Liver (tissue), 8 donors: ENCODE measurements at regions not wholly inside any gene's neighbourhood (a gene's known extent, or its start where the extent isn't known, plus 50 kb on each side); places are given as distances from the start of the nearest gene placed in this dataset.

Experiments used
- DNase-seq: peaks from one replicate; pipeline ENCODE4 v3.0.0-alpha.2; 2017; ENCODE audit warnings: low spot score
- H3K27ac ChIP-seq, 2 donors: one replicate each; pipeline ENCODE4 v1.7.0; 2013; ENCODE audit warnings: inconsistent platforms in 2 of 2, low read length in 2 of 2, control low read depth in 1 of 2, low read depth in 1 of 2, mild to moderate bottlenecking in 1 of 2
- H3K27me3 ChIP-seq, 4 donors: one replicate each; pipeline versions ENCODE4 v1.6.1 to v1.7.0; 2013; ENCODE audit warnings: low read length in 3 of 4, inconsistent platforms in 1 of 4, mild to moderate bottlenecking in 1 of 4, moderate library complexity in 1 of 4; ENCODE audit not compliant: control insufficient read depth in 4 of 4, insufficient read depth in 4 of 4
- H3K36me3 ChIP-seq, 4 donors: one replicate each; pipeline versions ENCODE4 v1.6.1 to v1.7.0; 2013; ENCODE audit warnings: low read length in 3 of 4, mild to moderate bottlenecking in 3 of 4, low read depth in 1 of 4, moderate library complexity in 1 of 4; ENCODE audit not compliant: control insufficient read depth in 4 of 4, insufficient read depth in 3 of 4
- H3K4me1 ChIP-seq, 4 donors: one replicate each; pipeline versions ENCODE4 v1.6.1 to v1.7.0; 2013; ENCODE audit warnings: low read length in 3 of 4, mild to moderate bottlenecking in 3 of 4, moderate library complexity in 1 of 4; ENCODE audit not compliant: control insufficient read depth in 4 of 4, insufficient read depth in 4 of 4
- H3K4me3 ChIP-seq, 3 donors: one replicate each; pipeline versions ENCODE4 v1.6.1 to v1.7.0; 2013; ENCODE audit warnings: low read length in 3 of 3, control low read depth in 1 of 3, low read depth in 1 of 3, mild to moderate bottlenecking in 1 of 3
- H3K9ac ChIP-seq, 2 donors: one replicate each; pipeline ENCODE4 v1.7.0; 2013; ENCODE audit warnings: low read length in 2 of 2, mild to moderate bottlenecking in 2 of 2, moderate library complexity in 2 of 2, control low read depth in 1 of 2, low read depth in 1 of 2
- H3K9me3 ChIP-seq, 4 donors: one replicate each; pipeline versions ENCODE4 v1.6.1 to v1.7.0; 2013; ENCODE audit warnings: low read length in 3 of 4; ENCODE audit not compliant: control insufficient read depth in 4 of 4
- EGR1 ChIP-seq, 2 donors: IDR thresholded peaks; 2 replicates each; pipeline ENCODE4 v1.6.1; 2016 to 2018; ENCODE audit warnings: antibody characterized with exemption in 2 of 2, low read depth in 2 of 2
- FOXA1 ChIP-seq: IDR thresholded peaks from 2 replicates; pipeline ENCODE4 v1.6.1; 2016; ENCODE audit warnings: antibody characterized with exemption
- HNF4G ChIP-seq: IDR thresholded peaks from 2 replicates; pipeline ENCODE4 v1.6.1; 2016; ENCODE audit warnings: antibody characterized with exemption
- JUND ChIP-seq, 2 donors: IDR thresholded peaks; 2 replicates each; pipeline ENCODE4 v1.6.1; 2016; ENCODE audit warnings: antibody characterized with exemption in 2 of 2
- NR2F2 ChIP-seq: IDR thresholded peaks from 2 replicates; pipeline ENCODE4 v1.6.1; 2016; ENCODE audit warnings: antibody characterized with exemption
- RAD21 ChIP-seq, 2 donors: IDR thresholded peaks; 2 replicates each; pipeline ENCODE4 v1.6.1; 2016; ENCODE audit warnings: antibody characterized with exemption in 2 of 2, mild to moderate bottlenecking in 2 of 2
- SP1 ChIP-seq: IDR thresholded peaks from 2 replicates; pipeline ENCODE4 v1.6.1; 2018; ENCODE audit warnings: antibody characterized with exemption, mild to moderate bottlenecking
- WGBS: extraction: QIAGEN DNeasy Blood & Tissue Kit; methylation state at CpG from one replicate; pipeline ENCODE4 v1.1.7; 2013; 5-methylcytosine and 5-hydroxymethylcytosine counted together
- TF ChIP-seq, protein P1 (sequence below): fragments of 150-350 bp; IDR thresholded peaks from 2 replicates; pipeline ENCODE4 v1.5.1; 2017; ENCODE audit warnings: improper control_type of control experiment, low read depth, low read length; ENCODE audit not compliant: missing input control
- TF ChIP-seq, protein P2 (sequence below): IDR thresholded peaks from 2 replicates; pipeline ENCODE4 v1.6.1; 2016; ENCODE audit warnings: antibody characterized with exemption, mild to moderate bottlenecking
- TF ChIP-seq, protein P3 (sequence below): IDR thresholded peaks from 2 replicates; pipeline ENCODE4 v1.6.1; 2016; ENCODE audit warnings: antibody characterized with exemption
- TF ChIP-seq, protein P4 (sequence below): IDR thresholded peaks from 2 replicates; pipeline ENCODE4 v1.6.1; 2016; ENCODE audit warnings: antibody characterized with exemption
- donor health status: healthy.
- donor health status: healthy.
- donor health status: healthy.
- donor health status: healthy.
- donor health status: healthy.

DNA sequence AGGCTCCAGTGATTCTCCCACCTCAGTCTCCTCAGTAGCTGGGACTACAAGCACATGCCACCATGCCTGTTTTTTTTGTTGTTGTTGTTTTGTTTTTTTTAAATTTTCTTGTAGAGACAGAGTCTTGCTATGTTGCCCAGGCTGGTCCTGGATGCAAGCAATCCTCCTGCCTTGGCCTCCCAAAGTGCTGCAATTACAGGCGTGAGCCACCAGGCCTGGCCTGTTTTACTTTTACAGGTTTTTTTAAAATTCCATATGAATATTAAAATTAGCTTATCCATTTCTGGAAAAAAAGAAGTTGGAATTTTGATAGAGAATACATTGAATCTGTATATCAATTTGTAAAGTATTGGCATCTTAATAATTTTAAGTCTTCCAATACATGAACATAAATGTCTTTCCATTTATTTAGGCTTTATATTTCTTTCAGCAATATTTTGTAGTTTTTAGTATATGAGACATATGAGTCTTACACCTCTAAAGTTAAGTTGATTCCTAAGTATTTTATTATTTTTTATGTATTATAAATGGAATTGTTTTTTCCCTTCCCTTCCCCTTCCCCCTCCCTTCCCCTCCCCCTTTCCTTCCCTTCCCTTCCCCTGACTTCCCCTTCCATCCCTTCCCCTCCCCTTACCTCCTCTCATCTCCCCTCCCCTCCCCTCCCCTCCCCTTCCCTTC is 323.5 kb upstream of the SALL1 start (continued):
- TF ChIP-seq, protein P1, sequence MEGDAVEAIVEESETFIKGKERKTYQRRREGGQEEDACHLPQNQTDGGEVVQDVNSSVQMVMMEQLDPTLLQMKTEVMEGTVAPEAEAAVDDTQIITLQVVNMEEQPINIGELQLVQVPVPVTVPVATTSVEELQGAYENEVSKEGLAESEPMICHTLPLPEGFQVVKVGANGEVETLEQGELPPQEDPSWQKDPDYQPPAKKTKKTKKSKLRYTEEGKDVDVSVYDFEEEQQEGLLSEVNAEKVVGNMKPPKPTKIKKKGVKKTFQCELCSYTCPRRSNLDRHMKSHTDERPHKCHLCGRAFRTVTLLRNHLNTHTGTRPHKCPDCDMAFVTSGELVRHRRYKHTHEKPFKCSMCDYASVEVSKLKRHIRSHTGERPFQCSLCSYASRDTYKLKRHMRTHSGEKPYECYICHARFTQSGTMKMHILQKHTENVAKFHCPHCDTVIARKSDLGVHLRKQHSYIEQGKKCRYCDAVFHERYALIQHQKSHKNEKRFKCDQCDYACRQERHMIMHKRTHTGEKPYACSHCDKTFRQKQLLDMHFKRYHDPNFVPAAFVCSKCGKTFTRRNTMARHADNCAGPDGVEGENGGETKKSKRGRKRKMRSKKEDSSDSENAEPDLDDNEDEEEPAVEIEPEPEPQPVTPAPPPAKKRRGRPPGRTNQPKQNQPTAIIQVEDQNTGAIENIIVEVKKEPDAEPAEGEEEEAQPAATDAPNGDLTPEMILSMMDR = no peak
- no peak for TF ChIP-seq EGR1 (IDR thresholded peaks at IDR 0.05; ENCODE audit: low read depth in 2 of 2)

DNA sequence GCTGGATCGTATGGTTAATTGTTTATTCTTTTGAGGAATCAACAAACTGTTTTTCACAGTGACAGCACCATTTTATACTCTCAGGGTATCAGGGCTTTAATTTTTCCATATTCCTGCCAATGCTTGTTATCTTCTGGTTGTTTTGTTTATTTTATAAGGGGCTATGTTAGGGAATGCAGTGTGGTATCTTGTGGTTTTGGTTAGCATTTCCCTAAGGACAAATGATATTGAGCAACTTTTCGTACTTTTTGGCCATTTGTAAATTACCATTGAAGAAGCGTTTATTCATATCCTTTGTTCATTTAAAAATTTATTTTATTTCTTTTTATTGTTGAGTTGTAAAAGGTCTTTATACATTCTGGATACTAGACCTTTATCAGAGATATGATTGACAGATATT is 322.0 kb upstream of the SALL1 start:
- Histone ChIP-seq H3K9me3 (no peaks in the 10 kb centered on the region), H3K27ac (no peak overlapping the region), H3K4me3 (no peak overlapping the region), H3K4me1 (no peaks in the 10 kb centered on the region), H3K27me3 (no peaks in the 10 kb centered on the region), H3K9ac (no peak overlapping the region), H3K36me3 (no peaks in the 10 kb centered on the region)
- WGBS = 94% methylated on average over 3 of the region's 3 CpGs
- TF ChIP-seq NR2F2 = no peak
- no peak for DNase-seq

DNA sequence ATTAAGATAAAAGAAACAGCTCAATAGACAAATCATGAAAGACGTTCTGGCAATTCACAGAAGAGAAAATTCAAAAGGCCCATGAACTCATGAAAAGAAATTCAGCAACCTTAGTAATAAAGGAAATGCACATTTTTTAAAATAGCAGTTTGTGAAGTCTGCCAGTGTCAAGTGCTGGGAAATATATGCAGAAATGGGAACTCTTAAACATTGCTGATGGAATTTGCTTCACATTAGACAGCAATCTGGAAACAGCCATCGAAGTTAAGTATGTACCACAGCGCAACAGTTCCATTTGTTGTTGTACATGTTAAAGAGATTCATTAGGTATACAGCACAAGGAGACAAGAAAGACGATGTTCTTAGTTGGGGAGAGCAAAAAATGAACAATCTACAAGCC is 319.4 kb upstream of the SALL1 start:
- H3K27ac ChIP-seq = no peak overlapping the region
- no peaks in the 10 kb centered on the region for H3K4me1 ChIP-seq
- no peak for DNase-seq
- no peak overlapping the region for H3K9ac ChIP-seq
- H3K36me3 ChIP-seq = no peaks in the 10 kb centered on the region
- no peak overlapping the region for H3K4me3 ChIP-seq
- 63% methylated on average over 4 of the region's 4 CpGs for WGBS
- TF ChIP-seq RAD21 (IDR thresholded peaks at IDR 0.05) = no peak
- no peak for TF ChIP-seq HNF4G
- TF ChIP-seq, protein P2, sequence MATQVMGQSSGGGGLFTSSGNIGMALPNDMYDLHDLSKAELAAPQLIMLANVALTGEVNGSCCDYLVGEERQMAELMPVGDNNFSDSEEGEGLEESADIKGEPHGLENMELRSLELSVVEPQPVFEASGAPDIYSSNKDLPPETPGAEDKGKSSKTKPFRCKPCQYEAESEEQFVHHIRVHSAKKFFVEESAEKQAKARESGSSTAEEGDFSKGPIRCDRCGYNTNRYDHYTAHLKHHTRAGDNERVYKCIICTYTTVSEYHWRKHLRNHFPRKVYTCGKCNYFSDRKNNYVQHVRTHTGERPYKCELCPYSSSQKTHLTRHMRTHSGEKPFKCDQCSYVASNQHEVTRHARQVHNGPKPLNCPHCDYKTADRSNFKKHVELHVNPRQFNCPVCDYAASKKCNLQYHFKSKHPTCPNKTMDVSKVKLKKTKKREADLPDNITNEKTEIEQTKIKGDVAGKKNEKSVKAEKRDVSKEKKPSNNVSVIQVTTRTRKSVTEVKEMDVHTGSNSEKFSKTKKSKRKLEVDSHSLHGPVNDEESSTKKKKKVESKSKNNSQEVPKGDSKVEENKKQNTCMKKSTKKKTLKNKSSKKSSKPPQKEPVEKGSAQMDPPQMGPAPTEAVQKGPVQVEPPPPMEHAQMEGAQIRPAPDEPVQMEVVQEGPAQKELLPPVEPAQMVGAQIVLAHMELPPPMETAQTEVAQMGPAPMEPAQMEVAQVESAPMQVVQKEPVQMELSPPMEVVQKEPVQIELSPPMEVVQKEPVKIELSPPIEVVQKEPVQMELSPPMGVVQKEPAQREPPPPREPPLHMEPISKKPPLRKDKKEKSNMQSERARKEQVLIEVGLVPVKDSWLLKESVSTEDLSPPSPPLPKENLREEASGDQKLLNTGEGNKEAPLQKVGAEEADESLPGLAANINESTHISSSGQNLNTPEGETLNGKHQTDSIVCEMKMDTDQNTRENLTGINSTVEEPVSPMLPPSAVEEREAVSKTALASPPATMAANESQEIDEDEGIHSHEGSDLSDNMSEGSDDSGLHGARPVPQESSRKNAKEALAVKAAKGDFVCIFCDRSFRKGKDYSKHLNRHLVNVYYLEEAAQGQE = no peak
- no peak for TF ChIP-seq JUND (IDR thresholded peaks at IDR 0.05)
- TF ChIP-seq EGR1 (IDR thresholded peaks at IDR 0.05; ENCODE audit: low read depth in 2 of 2) = no peak
- TF ChIP-seq NR2F2 = no peak
- H3K27me3 ChIP-seq = no peaks in the 10 kb centered on the region
- H3K9me3 ChIP-seq = no peaks in the 10 kb centered on the region

DNA sequence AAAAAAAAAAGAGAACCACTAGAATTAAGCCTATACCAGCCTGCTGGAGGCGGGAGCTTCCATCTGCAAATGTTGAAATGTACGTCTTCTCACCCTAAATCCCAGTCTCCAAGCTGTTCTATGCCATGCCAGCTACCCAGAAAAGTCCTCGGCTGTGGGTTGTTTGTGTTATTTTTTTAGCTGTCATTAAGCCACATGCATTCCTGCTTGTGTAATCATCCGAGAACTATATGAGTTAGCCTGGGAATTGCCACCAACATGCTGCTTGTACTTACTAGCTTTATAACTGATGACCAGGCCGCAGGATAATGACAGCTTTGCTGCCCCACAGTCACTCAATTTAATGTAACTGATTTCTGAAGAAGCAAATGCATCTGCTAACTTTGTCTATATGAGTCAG is 313.9 kb upstream of the SALL1 start:
- H3K4me1 ChIP-seq = no peaks in the 10 kb centered on the region
- DNase-seq = no peak
- no peak overlapping the region for H3K27ac ChIP-seq
- no peaks in the 10 kb centered on the region for H3K36me3 ChIP-seq
- 88% methylated on average over 5 of the region's 5 CpGs for WGBS
- no peak overlapping the region for H3K9ac ChIP-seq
- no peaks in the 10 kb centered on the region for H3K27me3 ChIP-seq
- H3K4me3 ChIP-seq = no peak overlapping the region
- no peaks in the 10 kb centered on the region for H3K9me3 ChIP-seq
- no peak for TF ChIP-seq SP1
- TF ChIP-seq NR2F2 = no peak
- no peak for TF ChIP-seq JUND (IDR thresholded peaks at IDR 0.05)
- TF ChIP-seq, protein P3, sequence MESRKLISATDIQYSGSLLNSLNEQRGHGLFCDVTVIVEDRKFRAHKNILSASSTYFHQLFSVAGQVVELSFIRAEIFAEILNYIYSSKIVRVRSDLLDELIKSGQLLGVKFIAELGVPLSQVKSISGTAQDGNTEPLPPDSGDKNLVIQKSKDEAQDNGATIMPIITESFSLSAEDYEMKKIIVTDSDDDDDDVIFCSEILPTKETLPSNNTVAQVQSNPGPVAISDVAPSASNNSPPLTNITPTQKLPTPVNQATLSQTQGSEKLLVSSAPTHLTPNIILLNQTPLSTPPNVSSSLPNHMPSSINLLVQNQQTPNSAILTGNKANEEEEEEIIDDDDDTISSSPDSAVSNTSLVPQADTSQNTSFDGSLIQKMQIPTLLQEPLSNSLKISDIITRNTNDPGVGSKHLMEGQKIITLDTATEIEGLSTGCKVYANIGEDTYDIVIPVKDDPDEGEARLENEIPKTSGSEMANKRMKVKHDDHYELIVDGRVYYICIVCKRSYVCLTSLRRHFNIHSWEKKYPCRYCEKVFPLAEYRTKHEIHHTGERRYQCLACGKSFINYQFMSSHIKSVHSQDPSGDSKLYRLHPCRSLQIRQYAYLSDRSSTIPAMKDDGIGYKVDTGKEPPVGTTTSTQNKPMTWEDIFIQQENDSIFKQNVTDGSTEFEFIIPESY = no peak
- TF ChIP-seq, protein P4, sequence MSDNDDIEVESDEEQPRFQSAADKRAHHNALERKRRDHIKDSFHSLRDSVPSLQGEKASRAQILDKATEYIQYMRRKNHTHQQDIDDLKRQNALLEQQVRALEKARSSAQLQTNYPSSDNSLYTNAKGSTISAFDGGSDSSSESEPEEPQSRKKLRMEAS = no peak
- TF ChIP-seq, protein P1 = no peak
- no peak for TF ChIP-seq FOXA1
- TF ChIP-seq EGR1 (IDR thresholded peaks at IDR 0.05; ENCODE audit: low read depth in 2 of 2) = no peak
